K562 (cell line): ENCODE measurements at regions not wholly inside any gene's neighbourhood (a gene's known extent, or its start where the extent isn't known, plus 50 kb on each side); places are given as distances from the start of the nearest gene placed in this dataset.

Source experiments
- ATAC-seq: fragments of 200-7000 bp; cut with Tn5 transposase; 3 replicates; pipeline ENCODE4 v1.9.1; 2020; ENCODE audit warnings: moderate library complexity
- BruUV-seq: library from RNA; stranded (reverse); fragments of 400-500 nt; replicated peaks from 2 replicates; lab custom pipeline; 2021; lab: Mats Ljungman, UMichigan
- CTCF ChIA-PET: fragments of 300-600 bp; formaldehyde crosslinking; extraction: SDS; loops from one replicate; lab custom pipeline; 2021; ENCODE audit warnings: low intra/inter-chr PET ratio; lab: Yijun Ruan, JAX
- POLR2A ChIA-PET: fragments of 300-600, 350-650 bp; sonication (Branson Sonifier 250); formaldehyde crosslinking; extraction: SDS; loops from one replicate; lab custom pipeline; 2021; ENCODE audit warnings: antibody characterized with exemption, inconsistent platforms; lab: Yijun Ruan, JAX
- DNase-seq, 4 experiments: peaks; one replicate each; pipeline versions ENCODE4 v3.0.0 to v3.0.0-alpha.2; 2011 to 2018; ENCODE audit warnings: low spot score in 3 of 4, mixed read lengths in 3 of 4; ENCODE audit errors: extremely low read depth in 1 of 4
- FAIRE-seq: peaks from 2 replicates; lab custom pipeline; 2011; peaks lifted over from hg19 to GRCh38; lab: Jason Lieb, UNC
- H2AFZ ChIP-seq: 2 replicates; pipeline ENCODE4 v1.6.0; 2011; ENCODE audit warnings: low read depth, low read length, control low read depth, inconsistent platforms
- H3K27ac ChIP-seq: fragments of 200-600 bp; 3 replicates; pipeline ENCODE4 v1.8.0; 2011; ENCODE audit warnings: low read depth, mild to moderate bottlenecking, control low read depth, inconsistent platforms, low read length, moderate library complexity, mixed read lengths; ENCODE audit errors: extremely low read depth
- H3K27me3 ChIP-seq, 2 experiments: fragments of 300-600 bp in 1 of 2; 2 replicates in 1 of 2; 3 replicates in 1 of 2; pipeline versions ENCODE4 v1.6.0 to v1.8.0; 2011; ENCODE audit warnings: inconsistent platforms in 2 of 2, low read length in 2 of 2, mild to moderate bottlenecking in 1 of 2, mixed read lengths in 1 of 2, moderate library complexity in 1 of 2; ENCODE audit not compliant: control insufficient read depth in 2 of 2, insufficient read depth in 2 of 2
- H3K36me3 ChIP-seq: fragments of 300-600 bp; 3 replicates; pipeline ENCODE4 v1.8.0; 2011; ENCODE audit warnings: mild to moderate bottlenecking, low read length, inconsistent platforms; ENCODE audit not compliant: control insufficient read depth, insufficient read depth
- H3K4me1 ChIP-seq, 2 experiments: fragments of 200-600 bp in 1 of 2; replicated peaks in 1 of 2; 2 replicates in 1 of 2; 3 replicates in 1 of 2; pipeline versions ENCODE4 v1.5.1 to v1.8.0; 2011; ENCODE audit warnings: inconsistent platforms in 2 of 2, low read length in 2 of 2, mild to moderate bottlenecking in 1 of 2, mixed read lengths in 1 of 2, moderate library complexity in 1 of 2; ENCODE audit not compliant: control insufficient read depth in 2 of 2, insufficient read depth in 2 of 2
- H3K4me2 ChIP-seq: 2 replicates; pipeline ENCODE4 v1.6.1; 2011; ENCODE audit warnings: low read length, control low read depth, inconsistent platforms, mixed read lengths; ENCODE audit not compliant: insufficient read depth
- H3K4me3 ChIP-seq: fragments of 200-600 bp; sonication (generic), shearing (Covaris generic); 2 replicates; pipeline ENCODE4 v1.5.1; 2016; ENCODE audit warnings: control low read depth, inconsistent platforms
- H3K79me2 ChIP-seq: fragments of 200-600 bp; 3 replicates; pipeline ENCODE4 v1.8.0; 2011; ENCODE audit warnings: low read length, inconsistent platforms; ENCODE audit not compliant: control insufficient read depth, insufficient read depth
- H3K9ac ChIP-seq, 2 experiments: 2 replicates each; pipeline versions ENCODE4 v1.6.0 to v1.6.1; 2011; ENCODE audit warnings: low read depth in 2 of 2, low read length in 2 of 2, control low read depth in 1 of 2, inconsistent platforms in 1 of 2, mild to moderate bottlenecking in 1 of 2, mixed read lengths in 1 of 2; ENCODE audit not compliant: insufficient read depth in 1 of 2
- H3K9me1 ChIP-seq: one replicate; pipeline ENCODE4 v1.6.0; 2011; ENCODE audit warnings: inconsistent platforms, mild to moderate bottlenecking, low read length, moderate library complexity; ENCODE audit not compliant: control insufficient read depth, insufficient read depth
- H3K9me3 ChIP-seq: replicated peaks from 2 replicates; pipeline ENCODE4 v1.5.1; 2011; ENCODE audit warnings: low read depth, low read length, inconsistent platforms; ENCODE audit not compliant: control insufficient read depth, insufficient read depth
- H4K20me1 ChIP-seq: replicated peaks from 2 replicates; pipeline ENCODE4 v1.6.1; 2011; ENCODE audit warnings: low read length, inconsistent platforms, mixed read lengths; ENCODE audit not compliant: control insufficient read depth, insufficient read depth
- EHMT2 ChIP-seq: fragments of 450-650 bp; IDR thresholded peaks from 2 replicates; pipeline ENCODE4 v1.6.1; 2018; ENCODE audit warnings: antibody characterized with exemption
- MEF2A ChIP-seq: IDR thresholded peaks from 2 replicates; pipeline ENCODE4 v1.6.1; 2011; ENCODE audit warnings: low read depth, mild to moderate bottlenecking, low read length, moderate library complexity; ENCODE audit not compliant: control insufficient read depth
- STAT5B ChIP-seq: fragments of 250-450 bp; sonication (Bioruptor Pico); IDR thresholded peaks from 2 replicates; pipeline ENCODE4 v1.8.0; 2021; ENCODE audit warnings: mild to moderate bottlenecking, inconsistent platforms
- TCFL5 ChIP-seq: fragments of 250-450 bp; sonication (Bioruptor Pico); conservative IDR thresholded peaks from 2 replicates; pipeline ENCODE4 v1.6.1; 2021; ENCODE audit warnings: mild to moderate bottlenecking, moderate library complexity, matching md5 sums
- ZNF609 ChIP-seq: sonication (generic); formaldehyde crosslinking; IDR thresholded peaks from 2 replicates; pipeline ENCODE4 v1.8.1; 2023; ENCODE audit warnings: missing genetic modification reagents, mild to moderate bottlenecking, borderline replicate concordance
- WGBS: fragments of 100-300 bp; shearing (Covaris generic); methylation state at CpG from one replicate; pipeline ENCODE4 v1.1.6; 2016; ENCODE audit warnings: low coverage, mixed read lengths; ENCODE audit not compliant: insufficient coverage; ENCODE audit errors: missing lambda C conversion rate; 5-methylcytosine and 5-hydroxymethylcytosine counted together
- in situ Hi-C: fragments of 300-500 bp; cut with MboI; formaldehyde crosslinking; loops from 4 replicates; pipeline ENCODE4 v1.15.0; 2018; ENCODE audit warnings: inconsistent platforms, mixed read lengths
- intact Hi-C: fragments of 100-400 bp; cut with micrococcal nuclease; formaldehyde crosslinking; loops from 2 replicates; pipeline ENCODE4 v1.14.2; 2022
- TF ChIP-seq, protein P1 (sequence below): fragments of 450-650 bp; IDR thresholded peaks from 2 replicates; pipeline ENCODE4 v1.6.1; 2016; ENCODE audit warnings: low read depth, mild to moderate bottlenecking, moderate library complexity
- TF ChIP-seq, protein P2 (sequence below): fragments of 250-450 bp; sonication (Bioruptor Pico); IDR thresholded peaks from 2 replicates; pipeline ENCODE4 v1.5.0; 2021

GRCh38 chr2:104574367-104574766 is 279.5 kb upstream of the POU3F3 start:
- Histone ChIP-seq H3K9ac (no peak overlapping the region), H2AFZ (no peak overlapping the region), H3K27ac (no peak overlapping the region)
- intact Hi-C loops: no loop called here
- 0% methylated on average over 7 of the region's 7 CpGs for WGBS
- DNase-seq: no peak
- ATAC-seq: no peak
- TF ChIP-seq STAT5B (no peak), MEF2A (no peak), ZNF609 (CRISPR knock-in tag) (no peak), EHMT2 (no peak), TCFL5 (CRISPR knock-in tag) (no peak)
- TF ChIP-seq, protein P1, sequence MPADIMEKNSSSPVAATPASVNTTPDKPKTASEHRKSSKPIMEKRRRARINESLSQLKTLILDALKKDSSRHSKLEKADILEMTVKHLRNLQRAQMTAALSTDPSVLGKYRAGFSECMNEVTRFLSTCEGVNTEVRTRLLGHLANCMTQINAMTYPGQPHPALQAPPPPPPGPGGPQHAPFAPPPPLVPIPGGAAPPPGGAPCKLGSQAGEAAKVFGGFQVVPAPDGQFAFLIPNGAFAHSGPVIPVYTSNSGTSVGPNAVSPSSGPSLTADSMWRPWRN: no peak
- TF ChIP-seq, protein P2, sequence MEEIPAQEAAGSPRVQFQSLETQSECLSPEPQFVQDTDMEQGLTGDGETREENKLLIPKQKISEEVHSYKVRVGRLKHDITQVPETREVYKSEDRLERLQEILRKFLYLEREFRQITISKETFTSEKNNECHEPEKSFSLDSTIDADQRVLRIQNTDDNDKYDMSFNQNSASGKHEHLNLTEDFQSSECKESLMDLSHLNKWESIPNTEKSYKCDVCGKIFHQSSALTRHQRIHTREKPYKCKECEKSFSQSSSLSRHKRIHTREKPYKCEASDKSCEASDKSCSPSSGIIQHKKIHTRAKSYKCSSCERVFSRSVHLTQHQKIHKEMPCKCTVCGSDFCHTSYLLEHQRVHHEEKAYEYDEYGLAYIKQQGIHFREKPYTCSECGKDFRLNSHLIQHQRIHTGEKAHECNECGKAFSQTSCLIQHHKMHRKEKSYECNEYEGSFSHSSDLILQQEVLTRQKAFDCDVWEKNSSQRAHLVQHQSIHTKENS (CRISPR knock-in tag): no peak
- TF ChIP-seq, all 486 proteins: peak for 0
- H3K4me3 ChIP-seq: no peak overlapping the region
- H4K20me1 ChIP-seq: no peaks in the 10 kb centered on the region
- no peaks in the 10 kb centered on the region for H3K9me3 ChIP-seq
- H3K36me3 ChIP-seq: no peaks in the 10 kb centered on the region
- in situ Hi-C loops: no loop called here
- H3K9me1 ChIP-seq: no peaks in the 10 kb centered on the region
- no peaks in the 10 kb centered on the region for H3K4me1 ChIP-seq
- H3K27me3 ChIP-seq: no peaks in the 10 kb centered on the region
- no peak overlapping the region for H3K4me2 ChIP-seq
- POLR2A ChIA-PET: no interaction called here
- CTCF ChIA-PET: no interaction called here
- no peaks in the 10 kb centered on the region for H3K79me2 ChIP-seq
- BruUV-seq: no TSS peak
- no peak for FAIRE-seq
